T-helper 1 cell treated with Interleukin-12 subunit alpha and Interleukin-12 subunit beta and Interleukin-4 antibody, amounts not matched to agents 30 μg/mL and 1 μg/mL, for 36 hours (primary cell): ENCODE measurements at regions not wholly inside any gene's neighbourhood (a gene's known extent, or its start where the extent isn't known, plus 50 kb on each side); places are given as distances from the start of the nearest gene placed in this dataset.
"Not testable (repeated sequence)": the region's sequence is repeated elsewhere in the genome, so short reads cannot be mapped to it uniquely, and the experiment has no call there.

Source experiments
- H3K27ac Mint-ChIP-seq: one replicate; pipeline ENCODE4 v1.8.0; 2021; ENCODE audit warnings: mild to moderate bottlenecking, mixed read lengths
- H3K27me3 Mint-ChIP-seq: one replicate; pipeline ENCODE4 v1.8.0; 2021; ENCODE audit warnings: low read depth, mixed read lengths
- H3K36me3 Mint-ChIP-seq: one replicate; pipeline ENCODE4 v1.8.0; 2021; ENCODE audit warnings: low read depth, mixed read lengths
- H3K4me1 Mint-ChIP-seq: one replicate; pipeline ENCODE4 v1.8.0; 2021; ENCODE audit warnings: low read depth, mixed read lengths
- H3K4me3 Mint-ChIP-seq: one replicate; pipeline ENCODE4 v1.8.0; 2021; ENCODE audit warnings: mild to moderate bottlenecking, moderate library complexity, mixed read lengths
- H3K9me3 Mint-ChIP-seq: one replicate; pipeline ENCODE4 v1.8.0; 2021; ENCODE audit warnings: mixed read lengths

- no peaks in the 10 kb centered on the region for H3K4me1 Mint-ChIP-seq
- H3K36me3 Mint-ChIP-seq: no peaks in the 10 kb centered on the region
- H3K27ac Mint-ChIP-seq: no peak overlapping the region
- no peaks in the 10 kb centered on the region for H3K27me3 Mint-ChIP-seq
- H3K4me3 Mint-ChIP-seq: no peak overlapping the region
- no peaks in the 10 kb centered on the region for H3K9me3 Mint-ChIP-seq
Measured at GRCh38 chr3:110494728-110495127, 576.9 kb upstream of the NECTIN3 start.

- Mint-ChIP-seq H3K4me1 (no peaks in the 10 kb centered on the region), H3K27me3 (no peaks in the 10 kb centered on the region), H3K4me3 (no peak overlapping the region), H3K36me3 (no peaks in the 10 kb centered on the region), H3K9me3 (no peaks in the 10 kb centered on the region), H3K27ac (no peak overlapping the region)
Measured at GRCh38 chr3:110495201-110495927, 576.3 kb upstream of the NECTIN3 start.

- Mint-ChIP-seq H3K4me1 (no peaks in the 10 kb centered on the region), H3K27ac (no peak overlapping the region), H3K36me3 (no peaks in the 10 kb centered on the region), H3K27me3 (no peaks in the 10 kb centered on the region), H3K4me3 (no peak overlapping the region), H3K9me3 (no peaks in the 10 kb centered on the region)
Measured at GRCh38 chr3:110504401-110504800, 567.2 kb upstream of the NECTIN3 start.

- Mint-ChIP-seq H3K4me1 (no peaks in the 10 kb centered on the region), H3K4me3 (no peak overlapping the region)
Measured at GRCh38 chr3:110504901-110505300, 566.7 kb upstream of the NECTIN3 start.

GRCh38 chr3:110506890-110507289 lies 564.7 kb upstream of the NECTIN3 start:
- Mint-ChIP-seq H3K36me3 (no peaks in the 10 kb centered on the region), H3K9me3 (no peaks in the 10 kb centered on the region), H3K4me3 (no peak overlapping the region), H3K27me3 (no peaks in the 10 kb centered on the region), H3K27ac (no peak overlapping the region), H3K4me1 (no peaks in the 10 kb centered on the region)

More at GRCh38 chr3:110504901-110505300, 566.7 kb upstream of the NECTIN3 start:
- Mint-ChIP-seq H3K9me3 (no peaks in the 10 kb centered on the region), H3K27me3 (no peaks in the 10 kb centered on the region), H3K27ac (no peak overlapping the region), H3K36me3 (no peaks in the 10 kb centered on the region)

- not testable (repeated sequence) for H3K27me3 Mint-ChIP-seq, H3K4me3 Mint-ChIP-seq, H3K4me1 Mint-ChIP-seq, H3K9me3 Mint-ChIP-seq, H3K36me3 Mint-ChIP-seq, H3K27ac Mint-ChIP-seq
Measured at GRCh38 chr3:110507570-110507969, 564.0 kb upstream of the NECTIN3 start.

GRCh38 chr3:110512961-110513360 lies 558.7 kb upstream of the NECTIN3 start:
- Mint-ChIP-seq H3K27me3 (no peaks in the 10 kb centered on the region), H3K4me1 (no peaks in the 10 kb centered on the region), H3K27ac (no peak overlapping the region), H3K36me3 (no peaks in the 10 kb centered on the region), H3K4me3 (no peak overlapping the region), H3K9me3 (no peaks in the 10 kb centered on the region)

GRCh38 chr3:110518031-110518430 lies 553.6 kb upstream of the NECTIN3 start:
- H3K9me3 Mint-ChIP-seq: no peaks in the 10 kb centered on the region
- no peak overlapping the region for H3K4me3 Mint-ChIP-seq
- H3K27me3 Mint-ChIP-seq: no peaks in the 10 kb centered on the region
- no peaks in the 10 kb centered on the region for H3K36me3 Mint-ChIP-seq
- no peak overlapping the region for H3K27ac Mint-ChIP-seq
- no peaks in the 10 kb centered on the region for H3K4me1 Mint-ChIP-seq

GRCh38 chr3:110519071-110519470 lies 552.5 kb upstream of the NECTIN3 start:
- Mint-ChIP-seq H3K9me3 (no peaks in the 10 kb centered on the region), H3K4me1 (no peaks in the 10 kb centered on the region), H3K27me3 (no peaks in the 10 kb centered on the region), H3K4me3 (no peak overlapping the region), H3K36me3 (no peaks in the 10 kb centered on the region), H3K27ac (no peak overlapping the region)

- H3K9me3 Mint-ChIP-seq: no peaks in the 10 kb centered on the region
- H3K4me1 Mint-ChIP-seq: no peaks in the 10 kb centered on the region
- H3K36me3 Mint-ChIP-seq: no peaks in the 10 kb centered on the region
- no peak overlapping the region for H3K4me3 Mint-ChIP-seq
- H3K27me3 Mint-ChIP-seq: no peaks in the 10 kb centered on the region
- no peak overlapping the region for H3K27ac Mint-ChIP-seq
Measured at GRCh38 chr3:110521019-110521418, 550.6 kb upstream of the NECTIN3 start.

- not testable (repeated sequence) for H3K4me3 Mint-ChIP-seq, H3K4me1 Mint-ChIP-seq, H3K9me3 Mint-ChIP-seq, H3K27me3 Mint-ChIP-seq, H3K36me3 Mint-ChIP-seq, H3K27ac Mint-ChIP-seq
Measured at GRCh38 chr3:110525558-110526064, 546.0 kb upstream of the NECTIN3 start.

GRCh38 chr3:110526777-110527727 lies 544.6 kb upstream of the NECTIN3 start:
- Mint-ChIP-seq H3K27ac (no peak overlapping the region), H3K4me3 (no peak overlapping the region), H3K9me3 (no peaks in the 10 kb centered on the region), H3K36me3 (no peaks in the 10 kb centered on the region), H3K4me1 (no peaks in the 10 kb centered on the region), H3K27me3 (no peaks in the 10 kb centered on the region)

GRCh38 chr3:110528305-110529121 lies 543.1 kb upstream of the NECTIN3 start:
- H3K27ac Mint-ChIP-seq: no peak overlapping the region
- no peaks in the 10 kb centered on the region for H3K27me3 Mint-ChIP-seq
- H3K4me1 Mint-ChIP-seq: no peaks in the 10 kb centered on the region

GRCh38 chr3:110530902-110531301 lies 540.7 kb upstream of the NECTIN3 start:
- no peaks in the 10 kb centered on the region for H3K9me3 Mint-ChIP-seq
- H3K36me3 Mint-ChIP-seq: no peaks in the 10 kb centered on the region
- no peaks in the 10 kb centered on the region for H3K27me3 Mint-ChIP-seq
- no peaks in the 10 kb centered on the region for H3K4me1 Mint-ChIP-seq
- no peak overlapping the region for H3K27ac Mint-ChIP-seq
- H3K4me3 Mint-ChIP-seq: no peak overlapping the region

More at GRCh38 chr3:110528305-110529121, 543.1 kb upstream of the NECTIN3 start:
- H3K9me3 Mint-ChIP-seq: no peaks in the 10 kb centered on the region
- H3K36me3 Mint-ChIP-seq: no peaks in the 10 kb centered on the region
- no peak overlapping the region for H3K4me3 Mint-ChIP-seq
